GM12875 (cell line): ENCODE measurements at regions not wholly inside any gene's neighbourhood (a gene's known extent, or its start where the extent isn't known, plus 50 kb on each side); places are given as distances from the start of the nearest gene placed in this dataset.
"Not testable (repeated sequence)": the region's sequence is repeated elsewhere in the genome, so short reads cannot be mapped to it uniquely, and the experiment has no call there.

ENCODE experiments used
- H3K4me3 ChIP-seq: one replicate; pipeline ENCODE4 v1.5.1; 2011; ENCODE audit warnings: low read depth, low read length, control low read depth
- TF ChIP-seq, protein P1 (sequence below): IDR thresholded peaks from 2 replicates; pipeline ENCODE4 v1.5.1; 2011; ENCODE audit warnings: low read depth, mild to moderate bottlenecking, control low read depth, inconsistent platforms, low read length, moderate library complexity, borderline replicate concordance; ENCODE audit not compliant: insufficient read depth

DNA sequence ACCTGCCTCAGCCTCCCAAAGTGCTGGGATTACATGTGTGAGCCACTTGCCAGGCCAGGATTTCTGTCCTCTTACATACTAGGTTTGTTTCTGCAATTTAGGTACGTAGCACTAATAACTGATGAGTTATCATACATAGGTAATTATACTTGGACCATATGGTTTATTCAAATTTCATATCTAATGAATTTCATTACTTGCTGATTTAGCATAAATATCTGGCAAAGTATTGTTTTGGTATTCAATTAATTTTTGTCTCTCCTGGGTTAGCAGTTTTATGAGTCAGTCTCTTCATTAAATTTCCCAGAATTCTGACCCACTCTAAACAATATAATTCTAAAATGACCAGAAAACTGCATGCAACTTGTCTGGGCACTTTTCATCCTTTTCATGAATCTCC lies 2146.5 kb downstream of the TP53TG3F start:
- TF ChIP-seq, protein P1, sequence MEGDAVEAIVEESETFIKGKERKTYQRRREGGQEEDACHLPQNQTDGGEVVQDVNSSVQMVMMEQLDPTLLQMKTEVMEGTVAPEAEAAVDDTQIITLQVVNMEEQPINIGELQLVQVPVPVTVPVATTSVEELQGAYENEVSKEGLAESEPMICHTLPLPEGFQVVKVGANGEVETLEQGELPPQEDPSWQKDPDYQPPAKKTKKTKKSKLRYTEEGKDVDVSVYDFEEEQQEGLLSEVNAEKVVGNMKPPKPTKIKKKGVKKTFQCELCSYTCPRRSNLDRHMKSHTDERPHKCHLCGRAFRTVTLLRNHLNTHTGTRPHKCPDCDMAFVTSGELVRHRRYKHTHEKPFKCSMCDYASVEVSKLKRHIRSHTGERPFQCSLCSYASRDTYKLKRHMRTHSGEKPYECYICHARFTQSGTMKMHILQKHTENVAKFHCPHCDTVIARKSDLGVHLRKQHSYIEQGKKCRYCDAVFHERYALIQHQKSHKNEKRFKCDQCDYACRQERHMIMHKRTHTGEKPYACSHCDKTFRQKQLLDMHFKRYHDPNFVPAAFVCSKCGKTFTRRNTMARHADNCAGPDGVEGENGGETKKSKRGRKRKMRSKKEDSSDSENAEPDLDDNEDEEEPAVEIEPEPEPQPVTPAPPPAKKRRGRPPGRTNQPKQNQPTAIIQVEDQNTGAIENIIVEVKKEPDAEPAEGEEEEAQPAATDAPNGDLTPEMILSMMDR, result no peak
- no peak overlapping the region for H3K4me3 ChIP-seq

DNA sequence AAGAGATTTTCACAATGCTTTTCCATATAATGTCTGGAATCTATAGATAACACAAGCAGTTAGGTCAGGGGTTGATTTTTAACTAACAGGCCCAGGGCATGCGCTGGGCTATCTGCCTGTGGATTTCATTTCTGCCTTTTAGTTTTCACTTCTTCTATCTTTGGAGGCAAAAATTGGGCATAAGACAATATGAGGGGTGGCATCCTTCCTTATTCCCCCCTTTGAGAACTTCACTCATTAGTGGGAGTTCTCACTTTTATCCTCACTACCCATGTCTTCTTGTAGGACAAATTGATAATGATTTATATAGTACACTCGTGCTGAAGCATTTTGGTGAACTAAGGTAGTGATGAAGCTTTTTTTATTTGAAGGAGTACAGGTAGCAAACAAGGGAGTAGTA lies 2155.5 kb downstream of the TP53TG3F start:
- H3K4me3 ChIP-seq, result not testable (repeated sequence)

DNA sequence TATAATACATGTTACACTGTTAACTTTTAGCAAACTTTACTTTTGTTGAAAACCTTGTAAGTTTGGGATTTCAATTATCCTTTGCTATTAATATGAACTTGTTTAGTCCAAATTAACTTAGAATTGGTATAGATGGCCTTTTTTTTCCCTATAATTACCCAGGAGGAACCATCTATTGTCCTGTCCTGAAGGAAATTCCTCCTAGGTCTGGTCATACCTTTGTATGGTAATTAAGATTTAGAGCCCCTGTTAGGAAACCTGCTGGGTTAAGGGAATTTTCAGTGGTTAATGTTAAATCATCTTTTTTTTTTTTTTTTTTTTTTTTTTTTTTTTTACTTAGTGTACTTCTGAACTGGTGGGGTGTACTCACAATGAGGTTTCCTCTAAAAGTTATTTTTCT lies 2159.8 kb downstream of the TP53TG3F start:
- not testable (repeated sequence) for H3K4me3 ChIP-seq

DNA sequence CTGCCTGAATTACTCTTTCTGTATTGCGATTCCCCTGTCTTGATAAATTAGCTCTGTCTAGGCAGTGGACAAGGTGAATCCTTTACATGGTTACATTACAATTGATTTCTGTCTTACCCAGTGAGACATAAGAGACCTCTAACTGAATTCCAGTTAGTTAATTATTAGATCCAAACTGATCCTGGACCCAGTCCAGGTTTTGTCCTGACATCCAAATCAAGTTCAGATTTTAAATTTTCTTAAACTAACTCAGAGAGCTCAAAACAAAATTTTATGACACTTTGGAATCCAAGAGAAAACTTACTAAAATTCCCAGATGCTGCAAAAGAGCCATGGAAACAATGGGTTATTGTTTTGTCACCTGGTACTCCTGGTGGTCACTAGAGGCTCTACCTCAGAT lies 2166.6 kb downstream of the TP53TG3F start:
- H3K4me3 ChIP-seq, result no peak overlapping the region
- TF ChIP-seq, protein P1, result no peak

DNA sequence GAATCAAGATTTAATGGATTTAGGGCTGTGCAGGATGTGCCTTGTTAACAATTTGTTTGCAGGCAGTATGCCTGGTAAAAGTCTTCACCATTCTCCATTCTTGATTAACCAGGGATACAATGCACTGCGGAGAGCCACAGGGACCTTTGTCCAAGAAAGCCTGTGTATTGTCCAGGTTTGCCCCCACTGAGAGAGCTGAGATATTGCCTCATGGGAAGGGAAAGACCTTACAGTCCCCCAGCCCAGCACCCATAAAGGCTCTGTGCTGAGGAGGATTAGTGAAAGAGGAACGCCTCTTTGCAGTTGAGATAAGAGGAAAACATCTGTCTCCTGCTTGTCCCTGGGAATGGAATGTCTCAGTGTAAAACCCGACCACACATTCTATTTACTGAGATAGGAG lies 2169.6 kb downstream of the TP53TG3F start:
- TF ChIP-seq, protein P1, result no peak
- no peak overlapping the region for H3K4me3 ChIP-seq

DNA sequence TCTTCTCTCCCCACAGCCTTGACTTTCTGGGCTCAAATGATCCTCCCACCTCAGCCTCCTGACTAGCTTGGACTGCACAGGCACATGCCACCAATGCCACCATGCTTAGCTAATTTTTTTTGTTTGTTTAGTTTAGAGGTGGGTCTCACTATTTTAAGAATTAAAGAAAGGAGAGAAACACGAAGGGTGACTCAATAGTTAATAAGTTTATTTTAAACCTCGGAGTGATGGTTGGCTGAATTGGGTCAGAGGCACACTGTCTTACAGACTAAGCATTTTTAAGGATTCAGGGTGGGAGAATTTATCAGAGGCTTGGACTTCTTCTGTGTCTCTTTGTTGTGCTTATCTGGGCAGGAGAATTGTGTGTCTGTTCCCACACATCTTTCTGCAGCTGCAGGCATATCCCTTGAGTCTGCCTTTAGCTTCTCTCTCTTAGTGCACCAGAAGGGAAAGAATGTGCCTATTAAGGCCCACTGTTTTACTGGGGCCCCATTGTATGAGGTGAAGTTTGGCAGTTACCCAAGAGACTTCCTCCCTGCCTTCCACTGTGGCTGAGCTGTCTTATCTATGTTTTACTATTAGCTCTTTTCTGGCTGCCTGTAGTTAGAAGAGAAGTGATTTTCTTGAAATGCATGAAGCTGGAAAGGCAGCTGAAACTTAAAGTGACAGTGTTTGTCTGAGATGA lies 2172.0 kb downstream of the TP53TG3F start:
- TF ChIP-seq, protein P1, result no peak
- H3K4me3 ChIP-seq, result no peak overlapping the region

DNA sequence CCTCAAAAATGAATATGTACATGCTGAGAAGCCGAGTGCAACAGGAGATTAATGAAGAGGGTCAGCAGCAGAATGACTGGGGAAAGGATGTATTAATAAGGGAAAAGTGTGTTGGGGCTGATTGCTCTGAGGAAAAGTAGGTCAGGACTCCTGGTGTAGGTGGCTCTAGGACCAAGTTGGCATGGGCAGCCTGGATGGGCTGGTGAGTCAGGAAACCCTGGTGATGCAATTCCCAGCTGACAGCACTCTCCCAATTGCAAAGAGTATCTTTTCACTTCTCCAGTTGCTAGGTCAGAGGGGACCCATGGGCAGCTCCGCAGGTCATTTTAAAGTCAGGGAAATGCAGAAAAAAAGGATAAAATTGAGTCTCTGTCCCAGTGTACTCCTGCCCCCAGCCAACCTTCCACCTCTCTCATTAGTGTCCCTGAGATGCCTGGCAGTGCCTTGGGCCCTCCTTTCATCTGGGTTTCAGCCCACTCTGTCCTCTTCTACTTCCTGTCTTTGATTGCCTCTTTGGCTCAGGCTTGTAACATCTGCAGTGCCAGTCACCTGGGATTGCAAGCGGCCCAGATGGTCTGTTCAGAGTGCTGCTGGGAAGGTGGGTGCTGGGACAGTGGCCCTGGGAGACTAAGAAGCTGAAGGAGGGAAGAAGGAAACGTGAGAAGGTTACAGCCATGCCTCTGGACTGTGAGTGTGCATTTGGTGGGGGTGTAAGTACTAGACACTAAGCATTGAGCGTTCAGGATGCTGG lies 2177.2 kb downstream of the TP53TG3F start:
- TF ChIP-seq, protein P1, result no peak
- no peak overlapping the region for H3K4me3 ChIP-seq

DNA sequence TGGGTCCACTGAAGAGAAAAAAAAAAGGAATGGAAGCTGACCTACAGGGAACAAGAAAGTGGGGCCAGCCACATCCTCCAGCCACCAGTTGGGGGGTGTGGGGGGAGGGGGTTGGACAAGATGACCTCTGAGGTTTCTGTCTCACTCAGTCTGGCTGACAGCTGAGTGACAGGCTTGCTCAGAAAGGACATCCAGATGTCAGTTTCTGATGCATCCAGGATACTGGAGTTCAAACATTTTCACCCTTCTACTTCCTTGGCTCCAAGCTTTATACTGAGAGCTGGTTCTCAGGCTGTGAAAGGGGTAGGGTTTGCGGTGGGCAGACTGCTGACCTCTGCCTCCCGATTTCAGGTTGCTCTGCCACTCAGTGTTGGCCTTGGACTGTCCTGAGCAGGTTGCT lies 2178.3 kb downstream of the TP53TG3F start:
- TF ChIP-seq, protein P1, result no peak

More for the DNA sequence above, 2178.3 kb downstream of the TP53TG3F start:
- no peak overlapping the region for H3K4me3 ChIP-seq
